Epithelial cell of esophagus (primary cell): ENCODE measurements at regions not wholly inside any gene's neighbourhood (a gene's known extent, or its start where the extent isn't known, plus 50 kb on each side); places are given as distances from the start of the nearest gene placed in this dataset.

Experiments used
- DNase-seq: peaks from one replicate; pipeline ENCODE4 v3.0.0; 2010; ENCODE audit warnings: low read depth
- H3K4me3 ChIP-seq: 2 replicates; pipeline ENCODE4 v1.5.1; 2011; ENCODE audit warnings: mild to moderate bottlenecking, low read length, control low read depth
- TF ChIP-seq, protein P1 (sequence below): IDR thresholded peaks from 2 replicates; pipeline ENCODE4 v1.5.1; 2011; ENCODE audit warnings: low read depth, mild to moderate bottlenecking, low read length, control low read depth, inconsistent platforms; ENCODE audit not compliant: insufficient read depth; ENCODE audit errors: missing control alignments

- DNase-seq: no peak
- TF ChIP-seq, protein P1, sequence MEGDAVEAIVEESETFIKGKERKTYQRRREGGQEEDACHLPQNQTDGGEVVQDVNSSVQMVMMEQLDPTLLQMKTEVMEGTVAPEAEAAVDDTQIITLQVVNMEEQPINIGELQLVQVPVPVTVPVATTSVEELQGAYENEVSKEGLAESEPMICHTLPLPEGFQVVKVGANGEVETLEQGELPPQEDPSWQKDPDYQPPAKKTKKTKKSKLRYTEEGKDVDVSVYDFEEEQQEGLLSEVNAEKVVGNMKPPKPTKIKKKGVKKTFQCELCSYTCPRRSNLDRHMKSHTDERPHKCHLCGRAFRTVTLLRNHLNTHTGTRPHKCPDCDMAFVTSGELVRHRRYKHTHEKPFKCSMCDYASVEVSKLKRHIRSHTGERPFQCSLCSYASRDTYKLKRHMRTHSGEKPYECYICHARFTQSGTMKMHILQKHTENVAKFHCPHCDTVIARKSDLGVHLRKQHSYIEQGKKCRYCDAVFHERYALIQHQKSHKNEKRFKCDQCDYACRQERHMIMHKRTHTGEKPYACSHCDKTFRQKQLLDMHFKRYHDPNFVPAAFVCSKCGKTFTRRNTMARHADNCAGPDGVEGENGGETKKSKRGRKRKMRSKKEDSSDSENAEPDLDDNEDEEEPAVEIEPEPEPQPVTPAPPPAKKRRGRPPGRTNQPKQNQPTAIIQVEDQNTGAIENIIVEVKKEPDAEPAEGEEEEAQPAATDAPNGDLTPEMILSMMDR: no peak
- H3K4me3 ChIP-seq: no peak overlapping the region
These were observed 1764.3 kb downstream of the NCAM2 start for GRCh38 chr21:22762463-22762862.

- peak; percentile 1 for DNase-seq
- H3K4me3 ChIP-seq: no peak overlapping the region
- TF ChIP-seq, protein P1: no peak
These were observed 1765.2 kb downstream of the NCAM2 start for GRCh38 chr21:22763442-22763841.

GRCh38 chr21:22764222-22764621 is 1766.0 kb downstream of the NCAM2 start:
- TF ChIP-seq, protein P1: no peak
- no peak overlapping the region for H3K4me3 ChIP-seq
- no peak for DNase-seq

DNA sequence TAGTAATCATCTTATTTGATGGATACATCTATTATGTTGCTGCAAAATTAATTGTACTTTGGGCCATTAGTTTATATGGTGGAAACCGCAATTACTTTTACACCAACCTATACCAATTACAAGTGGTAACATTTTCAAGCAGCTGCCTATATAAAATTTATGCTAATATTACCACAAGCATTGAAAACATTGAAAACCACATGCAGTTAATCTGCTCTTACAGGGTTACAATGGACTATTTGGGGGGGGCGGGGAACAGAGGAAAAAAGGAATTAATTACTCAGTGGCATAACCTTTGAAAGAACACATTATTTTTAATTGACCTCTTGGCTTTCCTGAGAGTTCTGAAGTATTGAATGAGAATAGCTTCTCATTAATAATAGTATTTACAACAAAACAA is 1793.2 kb downstream of the NCAM2 start:
- DNase-seq: no peak
- TF ChIP-seq, protein P1: no peak
- no peak overlapping the region for H3K4me3 ChIP-seq

- TF ChIP-seq, protein P1: peak; percentile 62
- peak; percentile 50 for DNase-seq
- H3K4me3 ChIP-seq: no peak overlapping the region
These were observed 1793.9 kb downstream of the NCAM2 start for GRCh38 chr21:22791986-22792560.

- DNase-seq: no peak
- TF ChIP-seq, protein P1: no peak
- H3K4me3 ChIP-seq: no peak overlapping the region
These were observed 1796.9 kb downstream of the NCAM2 start for GRCh38 chr21:22795091-22795490.

DNA sequence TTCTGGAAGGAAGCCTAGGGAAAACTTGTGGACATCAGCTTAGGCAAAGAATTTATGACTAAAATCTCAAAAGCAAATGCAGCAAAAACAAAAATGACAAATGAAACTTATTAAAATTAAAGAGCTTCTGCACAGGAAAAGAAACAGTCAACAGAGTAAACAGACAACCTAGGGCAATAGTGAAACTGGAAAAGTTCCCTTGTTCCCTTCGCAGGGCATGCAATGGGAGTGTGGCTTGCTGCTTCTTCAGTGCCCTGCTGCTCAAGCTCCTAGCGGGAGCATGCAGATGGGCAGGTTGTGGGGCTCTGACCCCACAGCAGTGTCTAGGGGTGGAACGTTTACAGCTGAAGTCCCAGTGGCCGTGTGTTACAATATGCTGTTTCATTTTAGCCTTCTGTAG is 1797.4 kb downstream of the NCAM2 start:
- H3K4me3 ChIP-seq: no peak overlapping the region
- DNase-seq: no peak
- TF ChIP-seq, protein P1: no peak
